GM12878 (cell line): ENCODE measurements at regions not wholly inside any gene's neighbourhood (a gene's known extent, or its start where the extent isn't known, plus 50 kb on each side); places are given as distances from the start of the nearest gene placed in this dataset.
A peak's percentile ranks its signal among the peaks of the same experiment; 100 is the strongest.

Source experiments
- TCF7 ChIP-seq: IDR thresholded peaks from 2 replicates; pipeline ENCODE4 v1.6.1; 2014; ENCODE audit warnings: antibody characterized with exemption, borderline replicate concordance
- TF ChIP-seq, protein P1 (sequence below): fragments of 450-650 bp; formaldehyde crosslinking; IDR thresholded peaks from 2 replicates; pipeline ENCODE4 v1.4.0; 2022; ENCODE audit warnings: mild to moderate bottlenecking, moderate library complexity

DNA sequence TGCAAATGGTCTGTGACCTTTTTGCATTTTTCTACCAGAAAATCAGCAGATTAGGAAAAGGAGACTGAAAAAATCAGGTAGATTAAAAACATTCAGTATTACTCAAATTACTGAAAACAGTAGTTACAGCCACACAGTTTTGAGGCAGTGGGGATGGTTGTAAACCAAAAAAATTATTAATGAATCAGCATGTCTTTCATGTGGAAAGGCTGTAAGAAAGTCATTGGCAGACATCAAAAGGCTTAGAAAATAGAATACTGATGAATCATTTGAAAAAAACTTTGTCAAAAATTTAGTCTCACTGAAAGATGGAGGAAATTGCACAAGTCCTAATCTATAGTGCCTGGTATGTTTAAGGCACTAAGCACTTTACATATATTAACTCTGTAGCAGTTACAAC, 133.9 kb upstream of the GCFC2 start:
- peak; percentile 100 for TF ChIP-seq TCF7
- TF ChIP-seq, protein P1, sequence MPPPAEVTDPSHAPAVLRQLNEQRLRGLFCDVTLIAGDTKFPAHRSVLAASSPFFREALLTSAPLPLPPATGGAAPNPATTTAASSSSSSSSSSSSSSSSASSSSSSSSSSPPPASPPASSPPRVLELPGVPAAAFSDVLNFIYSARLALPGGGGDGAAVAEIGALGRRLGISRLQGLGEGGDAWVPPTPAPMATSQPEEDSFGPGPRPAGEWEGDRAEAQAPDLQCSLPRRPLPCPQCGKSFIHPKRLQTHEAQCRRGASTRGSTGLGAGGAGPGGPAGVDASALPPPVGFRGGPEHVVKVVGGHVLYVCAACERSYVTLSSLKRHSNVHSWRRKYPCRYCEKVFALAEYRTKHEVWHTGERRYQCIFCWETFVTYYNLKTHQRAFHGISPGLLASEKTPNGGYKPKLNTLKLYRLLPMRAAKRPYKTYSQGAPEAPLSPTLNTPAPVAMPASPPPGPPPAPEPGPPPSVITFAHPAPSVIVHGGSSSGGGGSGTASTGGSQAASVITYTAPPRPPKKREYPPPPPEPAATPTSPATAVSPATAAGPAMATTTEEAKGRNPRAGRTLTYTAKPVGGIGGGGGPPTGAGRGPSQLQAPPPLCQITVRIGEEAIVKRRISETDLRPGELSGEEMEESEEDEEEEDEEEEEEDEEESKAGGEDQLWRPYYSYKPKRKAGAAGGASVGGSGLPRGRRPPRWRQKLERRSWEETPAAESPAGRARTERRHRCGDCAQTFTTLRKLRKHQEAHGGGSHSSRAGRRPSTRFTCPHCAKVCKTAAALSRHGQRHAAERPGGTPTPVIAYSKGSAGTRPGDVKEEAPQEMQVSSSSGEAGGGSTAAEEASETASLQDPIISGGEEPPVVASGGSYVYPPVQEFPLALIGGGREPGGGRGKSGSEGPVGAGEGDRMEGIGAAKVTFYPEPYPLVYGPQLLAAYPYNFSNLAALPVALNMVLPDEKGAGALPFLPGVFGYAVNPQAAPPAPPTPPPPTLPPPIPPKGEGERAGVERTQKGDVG (CRISPR knock-in tag) = no peak
